SJCRH30 (cell line): ENCODE measurements at regions not wholly inside any gene's neighbourhood (a gene's known extent, or its start where the extent isn't known, plus 50 kb on each side); places are given as distances from the start of the nearest gene placed in this dataset.
"Not testable (repeated sequence)": the region's sequence is repeated elsewhere in the genome, so short reads cannot be mapped to it uniquely, and the experiment has no call there.

ENCODE experiments used
- DNase-seq, 2 experiments: peaks; one replicate each; pipeline ENCODE4 v3.0.0-alpha.2; 2015 to 2020
- H3K27ac ChIP-seq: fragments of 250-450 bp; sonication (Bioruptor Pico); 2 replicates; pipeline ENCODE4 v1.5.1; 2020; ENCODE audit warnings: mild to moderate bottlenecking, moderate library complexity
- H3K27me3 ChIP-seq: fragments of 250-450 bp; sonication (Bioruptor Pico); 2 replicates; pipeline ENCODE4 v1.5.1; 2020; ENCODE audit warnings: mild to moderate bottlenecking, moderate library complexity
- H3K36me3 ChIP-seq: fragments of 250-450 bp; sonication (Bioruptor Pico); 2 replicates; pipeline ENCODE4 v1.5.1; 2020; ENCODE audit warnings: mild to moderate bottlenecking, moderate library complexity
- H3K4me1 ChIP-seq: fragments of 250-450 bp; sonication (Bioruptor Pico); 2 replicates; pipeline ENCODE4 v1.5.1; 2020; ENCODE audit warnings: mild to moderate bottlenecking, moderate library complexity
- H3K4me3 ChIP-seq: fragments of 250-450 bp; sonication (Bioruptor Pico); 2 replicates; pipeline ENCODE4 v1.5.1; 2020; ENCODE audit warnings: mild to moderate bottlenecking, moderate library complexity
- H3K9me3 ChIP-seq: fragments of 250-450 bp; sonication (Bioruptor Pico); replicated peaks from 2 replicates; pipeline ENCODE4 v1.5.1; 2020; ENCODE audit warnings: mild to moderate bottlenecking, moderate library complexity

- H3K4me3 ChIP-seq, H3K27ac ChIP-seq, DNase-seq, H3K4me1 ChIP-seq, H3K9me3 ChIP-seq, H3K36me3 ChIP-seq, H3K27me3 ChIP-seq: not testable (repeated sequence)
These were observed 499.5 kb upstream of the SGCD start for GRCh38 chr5:155827508-155827815.

GRCh38 chr5:155827949-155828348 lies 499.0 kb upstream of the SGCD start:
- H3K4me1 ChIP-seq = no peaks in the 10 kb centered on the region
- no peaks in the 10 kb centered on the region for H3K9me3 ChIP-seq
- no peaks in the 10 kb centered on the region for H3K36me3 ChIP-seq
- H3K4me3 ChIP-seq = no peak overlapping the region
- no peak for DNase-seq
- H3K27me3 ChIP-seq = no peaks in the 10 kb centered on the region; the same call in 1 of the 2 replicates
- no peak overlapping the region for H3K27ac ChIP-seq

GRCh38 chr5:155831491-155831890 lies 495.5 kb upstream of the SGCD start:
- no peaks in the 10 kb centered on the region; the same call in 1 of the 2 replicates for H3K27me3 ChIP-seq

GRCh38 chr5:155833287-155833686 lies 493.7 kb upstream of the SGCD start:
- DNase-seq = peak; percentile 30 to 58
- no peaks in the 10 kb centered on the region for H3K9me3 ChIP-seq
- H3K27me3 ChIP-seq = no peaks in the 10 kb centered on the region; the same call in 1 of the 2 replicates
- H3K4me1 ChIP-seq = peaks cover 3% of the 10 kb centered on the region
- H3K36me3 ChIP-seq = no peaks in the 10 kb centered on the region
- H3K27ac ChIP-seq = no peak overlapping the region
- no peak overlapping the region for H3K4me3 ChIP-seq

More at GRCh38 chr5:155831491-155831890, 495.5 kb upstream of the SGCD start:
- H3K9me3 ChIP-seq = no peaks in the 10 kb centered on the region
- H3K4me1 ChIP-seq = no peaks in the 10 kb centered on the region
- DNase-seq = no peak
- no peak overlapping the region for H3K4me3 ChIP-seq
- no peak overlapping the region for H3K27ac ChIP-seq
- H3K36me3 ChIP-seq = no peaks in the 10 kb centered on the region

- Histone ChIP-seq H3K4me1 (peaks cover 13% of the 10 kb centered on the region), H3K27me3 (no peaks in the 10 kb centered on the region; the same call in 1 of the 2 replicates), H3K36me3 (no peaks in the 10 kb centered on the region), H3K27ac (no peak overlapping the region), H3K9me3 (no peaks in the 10 kb centered on the region), H3K4me3 (no peak overlapping the region)
- DNase-seq = no peak
These were observed 492.5 kb upstream of the SGCD start for GRCh38 chr5:155834271-155834975.

GRCh38 chr5:155836089-155836803 lies 490.7 kb upstream of the SGCD start:
- Histone ChIP-seq H3K4me1 (peaks cover 13% of the 10 kb centered on the region), H3K36me3 (no peaks in the 10 kb centered on the region), H3K9me3 (no peaks in the 10 kb centered on the region), H3K4me3 (no peak overlapping the region), H3K27me3 (no peaks in the 10 kb centered on the region; the same call in 1 of the 2 replicates), H3K27ac (no peak overlapping the region)
- no peak for DNase-seq

GRCh38 chr5:155838394-155838793 lies 488.6 kb upstream of the SGCD start:
- no peaks in the 10 kb centered on the region for H3K9me3 ChIP-seq
- H3K27ac ChIP-seq = peak overlapping the region; percentile 87
- peaks cover 13% of the 10 kb centered on the region for H3K4me1 ChIP-seq
- no peaks in the 10 kb centered on the region for H3K27me3 ChIP-seq
- H3K4me3 ChIP-seq = no peak overlapping the region
- no peak for DNase-seq
- no peaks in the 10 kb centered on the region for H3K36me3 ChIP-seq

GRCh38 chr5:155839251-155840037 lies 487.5 kb upstream of the SGCD start:
- peak; percentile 90 to 97 for DNase-seq
- Histone ChIP-seq H3K27ac (peak overlapping the region; percentile 87), H3K36me3 (no peaks in the 10 kb centered on the region), H3K4me3 (peak overlapping the region; percentile 38), H3K9me3 (no peaks in the 10 kb centered on the region), H3K4me1 (peaks cover 13% of the 10 kb centered on the region), H3K27me3 (no peaks in the 10 kb centered on the region)

GRCh38 chr5:155844542-155844941 lies 482.4 kb upstream of the SGCD start:
- Histone ChIP-seq H3K36me3 (no peaks in the 10 kb centered on the region), H3K9me3 (no peaks in the 10 kb centered on the region), H3K4me3 (no peak overlapping the region), H3K4me1 (peaks cover 14% of the 10 kb centered on the region), H3K27ac (no peak overlapping the region), H3K27me3 (no peaks in the 10 kb centered on the region)
- no peak for DNase-seq

GRCh38 chr5:155850370-155850769 lies 476.6 kb upstream of the SGCD start:
- Histone ChIP-seq H3K36me3 (no peaks in the 10 kb centered on the region), H3K4me1 (peaks cover 36% of the 10 kb centered on the region), H3K9me3 (no peaks in the 10 kb centered on the region), H3K4me3 (peak overlapping the region; percentile 6), H3K27me3 (no peaks in the 10 kb centered on the region), H3K27ac (peak overlapping the region; percentile 96)
- peak; percentile 79 to 93 for DNase-seq

GRCh38 chr5:155866971-155867370 lies 460.0 kb upstream of the SGCD start:
- Histone ChIP-seq H3K27ac (no peak overlapping the region), H3K4me3 (no peak overlapping the region), H3K36me3 (no peaks in the 10 kb centered on the region), H3K4me1 (no peaks in the 10 kb centered on the region), H3K9me3 (no peaks in the 10 kb centered on the region), H3K27me3 (no peaks in the 10 kb centered on the region)
- DNase-seq = no peak

GRCh38 chr5:155867522-155868088 lies 459.4 kb upstream of the SGCD start:
- DNase-seq = no peak
- Histone ChIP-seq H3K4me3 (no peak overlapping the region), H3K27me3 (no peaks in the 10 kb centered on the region), H3K9me3 (no peaks in the 10 kb centered on the region), H3K4me1 (no peaks in the 10 kb centered on the region), H3K27ac (no peak overlapping the region), H3K36me3 (no peaks in the 10 kb centered on the region)

GRCh38 chr5:155870636-155871035 lies 456.3 kb upstream of the SGCD start:
- Histone ChIP-seq H3K27ac (no peak overlapping the region), H3K4me1 (no peaks in the 10 kb centered on the region), H3K36me3 (no peaks in the 10 kb centered on the region), H3K4me3 (no peak overlapping the region), H3K27me3 (no peaks in the 10 kb centered on the region), H3K9me3 (no peaks in the 10 kb centered on the region)
- DNase-seq = no peak

- no peak overlapping the region for H3K27ac ChIP-seq
- no peaks in the 10 kb centered on the region for H3K4me1 ChIP-seq
- H3K4me3 ChIP-seq = no peak overlapping the region
- H3K36me3 ChIP-seq = no peaks in the 10 kb centered on the region
- H3K27me3 ChIP-seq = no peaks in the 10 kb centered on the region
- no peak for DNase-seq
- H3K9me3 ChIP-seq = no peaks in the 10 kb centered on the region
These were observed 455.3 kb upstream of the SGCD start for GRCh38 chr5:155871623-155872022.
